Neuronal stem cell (in vitro differentiated cells): ENCODE measurements at regions not wholly inside any gene's neighbourhood (a gene's known extent, or its start where the extent isn't known, plus 50 kb on each side); places are given as distances from the start of the nearest gene placed in this dataset.

Experiments used
- DNase-seq: peaks from one replicate; pipeline ENCODE4 v3.0.0-alpha.2; 2013; ENCODE audit warnings: low spot score
- H2AFZ ChIP-seq: one replicate; pipeline ENCODE4 v1.6.1; 2013; ENCODE audit warnings: mild to moderate bottlenecking, low read length, inconsistent platforms
- H2AK5ac ChIP-seq: 2 replicates; pipeline ENCODE4 v1.6.1; 2013; ENCODE audit warnings: low read depth, mild to moderate bottlenecking, inconsistent platforms, low read length, moderate library complexity, mixed read lengths
- H2BK120ac ChIP-seq: 2 replicates; pipeline ENCODE4 v1.6.1; 2013; ENCODE audit warnings: low read depth, mild to moderate bottlenecking, inconsistent platforms, low read length, moderate library complexity, mixed read lengths
- H2BK12ac ChIP-seq: one replicate; pipeline ENCODE4 v1.6.1; 2013; ENCODE audit warnings: low read length, inconsistent platforms
- H2BK15ac ChIP-seq: 2 replicates; pipeline ENCODE4 v1.6.1; 2013; ENCODE audit warnings: mild to moderate bottlenecking, low read length, inconsistent platforms, mixed read lengths
- H2BK5ac ChIP-seq: one replicate; pipeline ENCODE4 v1.6.1; 2013; ENCODE audit warnings: inconsistent platforms, mild to moderate bottlenecking, low read length, moderate library complexity
- H3K14ac ChIP-seq: one replicate; pipeline ENCODE4 v1.6.1; 2013; ENCODE audit warnings: low read length, inconsistent platforms
- H3K18ac ChIP-seq: 2 replicates; pipeline ENCODE4 v1.6.1; 2013; ENCODE audit warnings: low read length, inconsistent platforms
- H3K23ac ChIP-seq: 2 replicates; pipeline ENCODE4 v1.6.1; 2013; ENCODE audit warnings: low read depth, mild to moderate bottlenecking, mixed read lengths, low read length, inconsistent platforms; ENCODE audit not compliant: poor library complexity
- H3K27ac ChIP-seq: replicated peaks from 3 replicates; pipeline ENCODE4 v1.5.1; 2013; ENCODE audit warnings: low read length, inconsistent platforms
- H3K27me3 ChIP-seq, 3 experiments: 2 replicates each; pipeline ENCODE4 v1.6.1; 2013; ENCODE audit warnings: low read length in 3 of 3, mild to moderate bottlenecking in 2 of 3, inconsistent platforms in 1 of 3, low read depth in 1 of 3, mixed read lengths in 1 of 3, moderate library complexity in 1 of 3; ENCODE audit not compliant: control insufficient read depth in 3 of 3, insufficient read depth in 3 of 3
- H3K36me3 ChIP-seq, 2 donors: replicated peaks in 1 of 2; 2 replicates each; pipeline ENCODE4 v1.6.1; 2013; ENCODE audit warnings: low read length in 2 of 2; ENCODE audit not compliant: control insufficient read depth in 2 of 2, insufficient read depth in 2 of 2
- H3K4ac ChIP-seq: 2 replicates; pipeline ENCODE4 v1.6.1; 2013; ENCODE audit warnings: inconsistent platforms, mild to moderate bottlenecking, low read length, moderate library complexity
- H3K4me1 ChIP-seq, 2 donors: 1 replicate in 1 of 2; 2 replicates in 1 of 2; pipeline ENCODE4 v1.6.1; 2013; ENCODE audit warnings: low read length in 2 of 2, low read depth in 1 of 2; ENCODE audit not compliant: control insufficient read depth in 2 of 2, insufficient read depth in 1 of 2
- H3K4me2 ChIP-seq: one replicate; pipeline ENCODE4 v1.6.1; 2013; ENCODE audit warnings: mild to moderate bottlenecking, low read length, inconsistent platforms; ENCODE audit not compliant: insufficient read depth, poor library complexity, severe bottlenecking
- H3K4me3 ChIP-seq, 2 donors: 2 replicates each; pipeline ENCODE4 v1.5.1; 2013; ENCODE audit warnings: low read length in 2 of 2, mild to moderate bottlenecking in 2 of 2, inconsistent platforms in 1 of 2, moderate library complexity in 1 of 2
- H3K79me1 ChIP-seq: one replicate; pipeline ENCODE4 v1.6.1; 2013; ENCODE audit warnings: low read depth, mild to moderate bottlenecking, inconsistent platforms, low read length, moderate library complexity
- H3K9ac ChIP-seq: one replicate; pipeline ENCODE4 v1.6.1; 2013; ENCODE audit warnings: mild to moderate bottlenecking, low read depth, low read length, inconsistent platforms; ENCODE audit not compliant: poor library complexity
- H3K9me3 ChIP-seq, 2 donors: replicated peaks in 1 of 2; 2 replicates each; pipeline versions ENCODE3 to v1.6.1; 2013; ENCODE audit warnings: low read length in 2 of 2, mild to moderate bottlenecking in 2 of 2, inconsistent platforms in 1 of 2, low read depth in 1 of 2, mixed read lengths in 1 of 2, moderate library complexity in 1 of 2; ENCODE audit not compliant: control insufficient read depth in 2 of 2, insufficient read depth in 1 of 2
- H4K8ac ChIP-seq: one replicate; pipeline ENCODE4 v1.6.1; 2013; ENCODE audit warnings: low read depth, mild to moderate bottlenecking, inconsistent platforms, low read length, moderate library complexity
- H4K91ac ChIP-seq: one replicate; pipeline ENCODE4 v1.6.1; 2013; ENCODE audit warnings: low read length, low read depth, mild to moderate bottlenecking, inconsistent platforms; ENCODE audit not compliant: poor library complexity
- WGBS, 2 donors: extraction: QIAGEN DNeasy Blood & Tissue Kit; methylation state at CpG; one replicate each; pipeline ENCODE4 v1.1.7; 2013; ENCODE audit warnings: missing lambda C conversion rate in 2 of 2, mixed read lengths in 1 of 2; ENCODE audit not compliant: insufficient read length in 2 of 2, insufficient replicate concordance in 1 of 2; ENCODE audit errors: extremely low coverage in 2 of 2; 5-methylcytosine and 5-hydroxymethylcytosine counted together

GRCh38 chr7:159212226-159212625, 67.6 kb upstream of the VIPR2 start:
- DNase-seq: no peak
- no peaks in the 10 kb centered on the region for H3K36me3 ChIP-seq

DNA sequence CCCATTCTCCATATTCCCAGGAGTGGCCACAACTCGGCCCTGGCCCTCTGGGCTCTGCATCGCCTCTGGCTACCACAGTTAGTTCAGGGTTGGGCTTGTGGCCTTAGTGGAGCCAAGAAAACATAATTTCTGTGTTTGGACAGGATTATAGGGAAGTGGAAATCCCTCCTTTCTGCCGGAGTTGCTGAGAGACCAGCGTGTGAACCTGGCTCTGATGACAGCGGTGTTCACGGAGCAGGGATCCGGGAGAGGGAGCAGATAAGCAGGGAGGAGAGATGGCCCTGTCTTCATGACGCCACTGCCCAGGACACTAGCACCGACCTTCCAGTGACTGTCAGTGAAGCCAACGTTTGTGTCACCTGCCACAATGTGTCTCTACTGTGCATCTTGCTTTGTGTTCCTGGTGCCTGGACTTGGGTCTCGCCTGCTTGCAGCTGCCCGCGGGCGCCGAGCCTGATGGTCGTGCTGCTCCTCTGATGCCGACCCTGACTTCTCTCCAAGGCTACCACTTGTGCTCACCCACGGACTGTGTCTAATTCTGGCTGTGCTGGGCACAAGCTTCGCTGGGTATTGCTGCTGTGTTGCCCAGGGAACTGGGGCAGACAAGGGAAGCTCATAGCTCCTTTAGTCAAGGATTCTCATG, 67.0 kb upstream of the VIPR2 start:
- Histone ChIP-seq H2BK12ac (no peak overlapping the region), H2AK5ac (no peak overlapping the region), H2BK15ac (no peak overlapping the region), H2BK120ac (no peak overlapping the region), H3K18ac (no peak overlapping the region), H3K27ac (no peak overlapping the region), H4K91ac (no peak overlapping the region), H3K4me3 (peak overlapping the region in 1 of 2 donors; percentile 70), H3K14ac (no peak overlapping the region), H3K23ac (no peak overlapping the region), H4K8ac (no peak overlapping the region), H2AFZ (no peak overlapping the region), H3K36me3 (no peaks in the 10 kb centered on the region), H3K4ac (peak overlapping the region; percentile 32), H3K4me2 (no peak overlapping the region), H3K4me1 (no peaks in the 10 kb centered on the region), H3K9me3 (peaks cover 0 to 4% of the 10 kb centered on the region in 2 donors), H3K79me1 (no peaks in the 10 kb centered on the region), H3K9ac (no peak overlapping the region), H2BK5ac (peak overlapping the region; percentile 66), H3K27me3 (peaks cover 0 to 25% (median 0%) of the 10 kb centered on the region in 3 experiments)
- DNase-seq: no peak
- no CpG with 5 or more reads among the region's 19 CpGs for WGBS, 2 donors

More at GRCh38 chr7:159212226-159212625, 67.6 kb upstream of the VIPR2 start:
- H2AK5ac ChIP-seq: no peak overlapping the region
- H3K27me3 ChIP-seq: peaks cover 0 to 25% (median 0%) of the 10 kb centered on the region in 3 experiments
- no peak overlapping the region for H3K9ac ChIP-seq
- peaks cover 0 to 4% of the 10 kb centered on the region in 2 donors for H3K9me3 ChIP-seq
- H3K4me2 ChIP-seq: no peak overlapping the region
- no peak overlapping the region for H2AFZ ChIP-seq
- no peak overlapping the region for H3K4me3 ChIP-seq
- no peak overlapping the region for H3K18ac ChIP-seq
- no peak overlapping the region for H2BK15ac ChIP-seq
- H2BK12ac ChIP-seq: no peak overlapping the region
- no CpG with 5 or more reads among the region's 4 CpGs for WGBS, 2 donors
- no peaks in the 10 kb centered on the region for H3K79me1 ChIP-seq
- H3K23ac ChIP-seq: no peak overlapping the region
- no peak overlapping the region for H4K8ac ChIP-seq
- H3K14ac ChIP-seq: no peak overlapping the region
- no peaks in the 10 kb centered on the region for H3K4me1 ChIP-seq
- no peak overlapping the region for H3K4ac ChIP-seq
- no peak overlapping the region for H3K27ac ChIP-seq
- peak overlapping the region; percentile 66 for H2BK5ac ChIP-seq
- H2BK120ac ChIP-seq: no peak overlapping the region
- no peak overlapping the region for H4K91ac ChIP-seq

GRCh38 chr7:159210581-159211235, 66.0 kb upstream of the VIPR2 start:
- H3K4ac ChIP-seq: no peak overlapping the region
- no peak overlapping the region for H3K18ac ChIP-seq
- H4K8ac ChIP-seq: no peak overlapping the region
- no peak overlapping the region for H3K9ac ChIP-seq
- H3K36me3 ChIP-seq: no peaks in the 10 kb centered on the region
- H3K4me1 ChIP-seq: no peaks in the 10 kb centered on the region
- H4K91ac ChIP-seq: no peak overlapping the region
- no peak overlapping the region for H3K14ac ChIP-seq
- DNase-seq: no peak
- no peak overlapping the region for H2BK5ac ChIP-seq
- H3K4me3 ChIP-seq: no peak overlapping the region
- no peak overlapping the region for H2AFZ ChIP-seq
- no peak overlapping the region for H2BK12ac ChIP-seq
- no CpG with 5 or more reads among the region's 1 CpG for WGBS, 2 donors
- peaks cover 0 to 4% of the 10 kb centered on the region in 2 donors for H3K9me3 ChIP-seq
- H3K27ac ChIP-seq: no peak overlapping the region
- no peaks in the 10 kb centered on the region for H3K79me1 ChIP-seq
- no peak overlapping the region for H2BK120ac ChIP-seq
- no peak overlapping the region for H3K23ac ChIP-seq
- H3K27me3 ChIP-seq: peaks cover 0 to 16% (median 0%) of the 10 kb centered on the region in 3 experiments
- no peak overlapping the region for H3K4me2 ChIP-seq
- H2AK5ac ChIP-seq: no peak overlapping the region
- H2BK15ac ChIP-seq: no peak overlapping the region

DNA sequence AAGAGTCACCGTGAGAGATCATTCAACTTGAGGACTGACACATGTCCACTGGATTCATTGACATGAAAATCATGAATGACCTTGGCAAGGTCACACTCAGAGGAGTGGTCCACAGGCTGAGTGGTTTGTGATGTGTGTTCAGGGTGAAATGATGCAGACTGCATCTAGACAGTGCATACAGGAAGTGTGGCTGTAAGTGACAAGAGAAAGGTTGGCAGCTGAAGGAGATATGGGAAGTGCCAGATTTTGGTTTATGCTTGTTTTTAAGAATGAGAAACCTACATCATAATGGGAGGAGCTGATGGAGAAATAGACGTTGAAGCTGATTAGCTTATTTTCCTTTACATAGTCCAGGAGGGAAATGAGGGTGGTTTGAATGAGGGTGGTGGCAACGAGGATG, 64.8 kb upstream of the VIPR2 start:
- Histone ChIP-seq H2BK12ac (no peak overlapping the region), H3K23ac (no peak overlapping the region), H3K79me1 (no peaks in the 10 kb centered on the region), H2AK5ac (no peak overlapping the region), H3K4ac (no peak overlapping the region), H3K27me3 (peaks cover 0 to 13% (median 0%) of the 10 kb centered on the region in 3 experiments), H2AFZ (no peak overlapping the region), H3K9me3 (peaks cover 0 to 4% of the 10 kb centered on the region in 2 donors), H2BK120ac (no peak overlapping the region), H3K18ac (no peak overlapping the region), H2BK15ac (no peak overlapping the region), H3K14ac (no peak overlapping the region), H3K4me3 (no peak overlapping the region), H3K4me2 (no peak overlapping the region), H2BK5ac (no peak overlapping the region), H4K91ac (no peak overlapping the region), H3K4me1 (no peaks in the 10 kb centered on the region), H3K36me3 (no peaks in the 10 kb centered on the region), H4K8ac (no peak overlapping the region), H3K27ac (no peak overlapping the region), H3K9ac (no peak overlapping the region)
- DNase-seq: no peak
- no CpG with 5 or more reads among the region's 3 CpGs for WGBS, 2 donors
